Spinal cord (tissue), 9 donors: ENCODE measurements at regions not wholly inside any gene's neighbourhood (a gene's known extent, or its start where the extent isn't known, plus 50 kb on each side); places are given as distances from the start of the nearest gene placed in this dataset.

Source experiments
- DNase-seq, 6 donors: peaks; one replicate each; pipeline versions ENCODE4 v3.0.0 to v3.0.0-alpha.2; 2013 to 2015; ENCODE audit warnings: low spot score in 6 of 6, low read depth in 4 of 6
- H3K27ac ChIP-seq: one replicate; pipeline ENCODE4 v1.5.1; 2013; ENCODE audit warnings: low read depth, low read length, control low read depth
- H3K27me3 ChIP-seq: one replicate; pipeline ENCODE4 v1.6.1; 2013; ENCODE audit warnings: low read length; ENCODE audit not compliant: control insufficient read depth, insufficient read depth
- H3K36me3 ChIP-seq: one replicate; pipeline ENCODE4 v1.6.1; 2013; ENCODE audit warnings: low read length; ENCODE audit not compliant: control insufficient read depth, insufficient read depth
- H3K4me1 ChIP-seq: one replicate; pipeline ENCODE4 v1.6.1; 2013; ENCODE audit warnings: low read length; ENCODE audit not compliant: control insufficient read depth, insufficient read depth
- H3K4me3 ChIP-seq: one replicate; pipeline ENCODE4 v1.5.1; 2013; ENCODE audit warnings: low read depth, low read length, control low read depth
- H3K9me3 ChIP-seq: one replicate; pipeline ENCODE4 v1.6.1; 2013; ENCODE audit warnings: low read length; ENCODE audit not compliant: control insufficient read depth, insufficient read depth
- WGBS: methylation state at CpG from one replicate; pipeline ENCODE4 v1.1.5; 2013; ENCODE audit warnings: missing lambda C conversion rate; ENCODE audit not compliant: insufficient coverage; 5-methylcytosine and 5-hydroxymethylcytosine counted together
- donor health status: healthy.

GRCh38 chr21:35585878-35586277 is 474.4 kb downstream of the SETD4 start:
- Histone ChIP-seq H3K4me3 (no peak overlapping the region), H3K27ac (no peak overlapping the region), H3K27me3 (no peaks in the 10 kb centered on the region), H3K4me1 (no peaks in the 10 kb centered on the region), H3K9me3 (no peaks in the 10 kb centered on the region), H3K36me3 (no peaks in the 10 kb centered on the region)
- no CpG with 5 or more reads among the region's 5 CpGs for WGBS
- DNase-seq = peak in 1 of 6 donors; percentile 34

DNA sequence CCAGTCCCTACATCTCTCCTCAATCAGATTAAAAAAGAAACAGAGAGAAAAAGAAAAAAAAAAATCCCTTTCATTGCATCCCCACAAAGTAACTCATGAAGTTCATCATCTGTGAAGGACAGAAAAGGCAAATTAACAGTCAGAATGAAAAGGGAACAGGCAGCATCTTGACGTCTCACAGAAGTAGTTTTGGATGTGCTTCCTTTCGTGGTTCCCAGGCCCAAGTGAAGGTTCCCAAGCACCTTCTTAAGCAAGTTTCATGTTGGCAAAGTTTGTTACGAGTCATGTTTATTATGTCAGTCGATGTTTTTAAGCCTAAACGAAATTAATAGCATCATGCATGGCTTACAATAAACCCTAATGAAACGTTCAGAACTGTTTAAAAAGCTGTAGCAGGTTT is 475.2 kb downstream of the SETD4 start:
- WGBS = 57% methylated on average over 2 of the region's 6 CpGs
- Histone ChIP-seq H3K36me3 (no peaks in the 10 kb centered on the region), H3K9me3 (no peaks in the 10 kb centered on the region), H3K27ac (no peak overlapping the region), H3K27me3 (no peaks in the 10 kb centered on the region), H3K4me1 (no peaks in the 10 kb centered on the region), H3K4me3 (no peak overlapping the region)
- DNase-seq = no peak

GRCh38 chr21:35583566-35584216 is 476.6 kb downstream of the SETD4 start:
- no peak for DNase-seq
- no peak overlapping the region for H3K27ac ChIP-seq
- H3K36me3 ChIP-seq = no peaks in the 10 kb centered on the region
- no CpG with 5 or more reads among the region's 8 CpGs for WGBS
- H3K27me3 ChIP-seq = no peaks in the 10 kb centered on the region
- H3K9me3 ChIP-seq = no peaks in the 10 kb centered on the region
- H3K4me1 ChIP-seq = no peaks in the 10 kb centered on the region
- no peak overlapping the region for H3K4me3 ChIP-seq

- no CpG with 5 or more reads among the region's 1 CpG for WGBS
- Histone ChIP-seq H3K36me3 (no peaks in the 10 kb centered on the region), H3K4me3 (no peak overlapping the region), H3K27me3 (no peaks in the 10 kb centered on the region), H3K4me1 (no peaks in the 10 kb centered on the region), H3K27ac (no peak overlapping the region), H3K9me3 (no peaks in the 10 kb centered on the region)
- no peak for DNase-seq
Observed at GRCh38 chr21:35582731-35583130, 477.6 kb downstream of the SETD4 start.

GRCh38 chr21:35581640-35582039 is 478.7 kb downstream of the SETD4 start:
- no peaks in the 10 kb centered on the region for H3K9me3 ChIP-seq
- no peak overlapping the region for H3K4me3 ChIP-seq
- no peaks in the 10 kb centered on the region for H3K36me3 ChIP-seq
- no peak overlapping the region for H3K27ac ChIP-seq
- H3K4me1 ChIP-seq = no peaks in the 10 kb centered on the region
- H3K27me3 ChIP-seq = no peaks in the 10 kb centered on the region
- DNase-seq = no peak
- WGBS = no CpG with 5 or more reads among the region's 1 CpG

DNA sequence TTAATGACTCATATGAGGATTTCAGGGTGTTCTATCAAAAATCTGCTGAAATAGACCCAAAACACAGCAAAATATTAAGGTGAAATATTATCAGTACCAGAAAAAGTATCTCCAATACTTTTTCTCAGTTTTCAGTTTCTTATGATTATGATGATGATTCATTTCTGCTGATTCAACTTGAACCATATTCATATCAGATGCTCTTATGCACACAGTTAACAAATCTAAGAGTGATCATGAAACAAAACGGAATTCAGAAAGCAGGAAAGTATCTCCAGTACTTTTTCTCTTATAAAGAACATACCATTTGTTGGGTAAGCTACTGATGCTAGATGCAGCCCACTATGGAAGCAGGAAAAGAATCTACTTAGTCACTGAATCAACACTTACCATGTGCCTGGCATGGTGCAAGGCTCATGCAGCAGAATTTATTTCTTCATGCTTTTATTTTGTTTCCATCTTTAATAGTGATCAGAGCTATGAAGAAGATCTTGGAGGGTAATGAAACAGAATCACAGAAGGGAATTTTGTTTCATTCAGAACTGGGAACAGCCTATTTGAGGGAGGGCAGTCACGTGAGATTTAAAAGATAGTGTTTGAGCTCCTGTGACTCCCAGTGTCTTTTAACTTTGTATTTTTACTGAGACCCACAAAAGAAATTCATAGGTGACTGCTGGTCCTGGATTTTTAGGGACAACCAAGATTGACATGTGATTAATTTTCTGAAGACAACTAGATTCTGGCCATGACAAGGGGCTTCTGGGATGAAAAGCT is 480.6 kb downstream of the SETD4 start:
- DNase-seq = no peak
- Histone ChIP-seq H3K27ac (no peak overlapping the region), H3K4me1 (no peaks in the 10 kb centered on the region), H3K36me3 (no peaks in the 10 kb centered on the region), H3K27me3 (no peaks in the 10 kb centered on the region), H3K4me3 (no peak overlapping the region), H3K9me3 (no peaks in the 10 kb centered on the region)
- no CpG with 5 or more reads among the region's 2 CpGs for WGBS

DNA sequence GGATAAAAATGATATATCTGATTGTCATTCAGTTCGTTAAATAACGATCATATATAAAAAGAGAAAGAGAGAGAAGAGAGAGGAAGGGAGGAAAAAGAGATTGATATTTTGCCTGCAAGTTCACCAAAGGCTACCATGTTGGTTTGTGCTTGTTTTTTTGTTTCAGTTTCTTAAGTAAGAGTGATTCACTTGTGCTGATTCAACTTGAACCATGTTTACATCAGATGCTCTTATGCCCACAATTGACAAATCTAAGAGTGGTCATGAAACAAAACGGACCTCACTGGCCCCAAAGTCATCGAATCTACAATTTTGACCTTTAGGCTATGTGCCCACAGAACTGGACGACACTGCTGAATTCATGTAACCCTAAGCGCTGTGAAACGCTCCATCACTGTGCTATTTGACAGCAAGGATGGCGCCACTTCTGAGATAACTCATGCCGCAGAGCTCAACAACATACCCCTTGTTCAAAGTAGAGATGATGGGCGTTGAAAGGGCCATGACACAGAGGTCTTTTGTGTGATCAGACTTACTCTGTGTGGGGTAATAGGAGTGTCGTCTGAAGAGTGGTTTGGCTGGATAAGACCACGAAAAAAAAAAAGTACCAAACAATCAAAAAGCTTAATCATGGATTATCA is 481.4 kb downstream of the SETD4 start:
- no peak overlapping the region for H3K4me3 ChIP-seq
- H3K36me3 ChIP-seq = no peaks in the 10 kb centered on the region
- H3K4me1 ChIP-seq = no peaks in the 10 kb centered on the region
- no peaks in the 10 kb centered on the region for H3K27me3 ChIP-seq
- H3K27ac ChIP-seq = no peak overlapping the region
- 79% methylated on average over 7 of the region's 12 CpGs for WGBS
- DNase-seq = no peak
- H3K9me3 ChIP-seq = no peaks in the 10 kb centered on the region

DNA sequence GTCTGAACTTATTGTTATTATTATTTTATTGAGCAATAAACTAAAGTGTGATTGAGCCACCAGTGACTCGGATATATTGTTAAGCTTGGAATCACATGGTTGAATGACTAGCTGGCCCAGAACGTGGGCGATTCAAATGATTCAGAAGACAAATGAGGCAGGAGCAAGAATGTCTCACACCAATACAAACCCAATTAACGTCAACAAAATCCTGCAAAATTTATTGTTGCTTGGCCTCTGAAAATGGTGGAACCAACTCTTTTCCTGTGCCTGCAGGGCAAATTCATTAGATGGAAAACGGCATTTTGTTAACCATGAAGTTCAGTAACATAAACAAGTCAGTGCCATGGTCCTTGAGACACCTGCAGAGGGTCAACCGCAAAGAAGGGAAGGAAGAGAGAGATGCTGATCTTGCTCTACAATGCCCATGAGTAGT is 482.0 kb downstream of the SETD4 start:
- peak in 1 of 6 donors; percentile 26 for DNase-seq
- no peaks in the 10 kb centered on the region for H3K9me3 ChIP-seq
- no peak overlapping the region for H3K27ac ChIP-seq
- H3K36me3 ChIP-seq = no peaks in the 10 kb centered on the region
- H3K4me1 ChIP-seq = no peaks in the 10 kb centered on the region
- no peaks in the 10 kb centered on the region for H3K27me3 ChIP-seq
- H3K4me3 ChIP-seq = no peak overlapping the region
- 55% methylated on average over 5 of the region's 6 CpGs for WGBS

DNA sequence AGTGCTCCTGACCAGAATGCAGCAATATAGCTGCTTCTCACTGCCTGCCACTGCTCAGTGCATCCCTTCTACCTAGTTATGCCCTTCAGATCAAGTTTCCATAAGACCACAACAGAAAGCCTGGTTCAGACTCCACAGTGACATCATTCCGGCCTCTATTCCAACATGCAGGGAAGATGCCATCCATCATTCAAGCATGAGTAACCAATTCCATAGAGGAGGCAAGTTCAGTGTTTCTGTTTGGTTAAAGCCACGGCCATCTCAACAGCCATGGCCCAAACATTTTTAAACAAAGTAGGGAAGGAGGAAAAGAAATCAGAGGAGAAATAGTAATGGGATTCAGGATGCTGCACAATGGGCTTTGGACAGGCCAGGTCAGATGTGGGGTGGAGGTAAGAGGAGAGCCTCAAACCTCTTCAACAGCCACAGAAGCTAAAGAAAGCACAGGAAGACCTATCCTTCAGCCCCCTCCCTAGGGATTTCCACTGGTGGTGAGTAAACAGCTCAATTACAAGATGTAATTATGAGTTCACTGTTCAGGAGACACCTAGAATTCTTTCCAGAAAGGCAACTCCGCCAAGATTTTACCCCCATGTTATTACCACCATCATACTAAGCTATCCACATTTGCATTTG is 484.9 kb downstream of the SETD4 start:
- no peaks in the 10 kb centered on the region for H3K4me1 ChIP-seq
- no peaks in the 10 kb centered on the region for H3K9me3 ChIP-seq
- no peak overlapping the region for H3K4me3 ChIP-seq
- no peaks in the 10 kb centered on the region for H3K36me3 ChIP-seq
- no peak for DNase-seq
- 85% methylated on average over 2 of the region's 3 CpGs for WGBS
- no peaks in the 10 kb centered on the region for H3K27me3 ChIP-seq
- no peak overlapping the region for H3K27ac ChIP-seq
